SK-MEL-5 (cell line): ENCODE measurements at regions not wholly inside any gene's neighbourhood (a gene's known extent, or its start where the extent isn't known, plus 50 kb on each side); places are given as distances from the start of the nearest gene placed in this dataset.
"Not testable (repeated sequence)": the region's sequence is repeated elsewhere in the genome, so short reads cannot be mapped to it uniquely, and the experiment has no call there.

Experiments
- DNase-seq: peaks from one replicate; pipeline ENCODE4 v3.0.0-alpha.2; 2016; ENCODE audit warnings: low read depth, low spot score
- in situ Hi-C: cut with HindIII; loops from 2 replicates; pipeline ENCODE4 v1.10.0; 2016; ENCODE audit warnings: low sequenced_read_pairs, high pct_unique_total_duplicates, low pct_unique_long_range_greater_than_20kb

DNA sequence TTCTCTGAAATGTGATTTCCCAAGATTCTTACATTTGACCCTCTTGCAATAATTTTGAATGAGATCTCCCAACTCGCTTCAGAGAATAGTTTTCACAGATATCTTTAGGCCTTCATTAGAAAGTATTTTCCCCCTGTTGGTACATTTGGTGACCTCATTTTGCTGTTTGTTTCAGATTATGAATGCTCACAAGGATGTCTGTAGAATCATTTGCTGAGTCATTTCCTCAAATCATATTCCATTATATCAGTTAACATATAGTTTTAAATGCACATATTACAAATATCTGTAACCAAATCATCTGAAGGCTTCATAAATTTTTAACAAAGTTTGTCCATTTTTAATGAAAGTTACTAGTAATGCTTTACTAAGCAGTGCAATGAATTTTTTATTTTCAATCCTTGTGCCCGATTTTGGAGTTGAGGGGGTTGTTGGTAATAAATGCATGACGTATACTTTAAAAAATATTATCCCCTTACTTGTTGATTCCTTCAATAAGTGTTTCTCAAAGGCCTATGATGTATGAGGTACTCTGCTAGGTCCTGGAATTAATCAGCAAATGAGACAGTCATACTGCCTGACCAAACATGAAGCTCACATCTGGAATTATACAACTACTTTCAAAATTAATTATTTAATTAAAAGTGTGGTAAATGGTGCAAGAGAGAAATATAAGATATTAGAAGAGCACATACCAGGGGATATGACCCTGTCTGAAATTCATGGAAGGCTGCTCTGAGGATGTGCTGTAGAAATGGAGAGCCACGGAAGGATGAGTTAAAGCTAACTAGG is 126.9 kb upstream of the RAP1B start:
- in situ Hi-C loops, result no loop called here
- DNase-seq, result no peak

DNA sequence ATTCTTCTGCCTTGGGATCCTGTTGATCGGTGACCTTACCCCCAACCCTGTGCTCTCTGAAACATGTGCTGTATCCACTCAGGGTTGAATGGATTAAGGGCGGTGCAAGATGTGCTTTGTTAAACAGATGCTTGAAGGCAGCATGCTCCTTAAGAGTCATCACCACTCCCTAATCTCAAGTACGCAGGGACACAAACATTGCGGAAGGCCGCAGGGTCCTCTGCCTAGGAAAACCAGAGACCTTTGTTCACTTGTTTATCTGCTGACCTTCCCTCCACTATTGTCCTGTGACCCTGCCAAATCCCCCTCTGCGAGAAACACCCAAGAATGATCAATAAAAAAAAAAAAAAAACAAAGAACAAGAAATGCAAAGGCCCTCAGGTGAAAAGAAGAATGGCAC is 126.1 kb upstream of the RAP1B start:
- DNase-seq, in situ Hi-C loops: not testable (repeated sequence)

DNA sequence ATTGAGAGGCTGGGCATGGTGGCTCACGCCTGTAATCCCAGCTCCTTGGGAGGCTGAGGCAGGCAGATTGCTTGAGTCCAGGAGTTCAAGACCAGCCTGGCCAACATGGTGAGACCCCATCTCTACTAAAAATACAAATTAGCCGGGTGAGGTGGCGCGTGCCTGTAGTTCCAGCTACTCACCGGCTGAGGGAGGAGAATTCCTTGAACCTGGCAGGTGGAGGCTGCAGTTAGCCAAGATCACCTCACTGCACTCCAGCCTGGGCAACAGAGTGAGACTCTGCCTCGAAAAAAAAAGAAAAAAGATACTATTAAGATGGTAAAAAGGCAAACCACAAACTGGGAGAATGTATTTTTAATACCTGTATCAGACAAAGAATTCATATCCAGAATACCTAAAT is 124.2 kb upstream of the RAP1B start:
- in situ Hi-C loops, DNase-seq: not testable (repeated sequence)

DNA sequence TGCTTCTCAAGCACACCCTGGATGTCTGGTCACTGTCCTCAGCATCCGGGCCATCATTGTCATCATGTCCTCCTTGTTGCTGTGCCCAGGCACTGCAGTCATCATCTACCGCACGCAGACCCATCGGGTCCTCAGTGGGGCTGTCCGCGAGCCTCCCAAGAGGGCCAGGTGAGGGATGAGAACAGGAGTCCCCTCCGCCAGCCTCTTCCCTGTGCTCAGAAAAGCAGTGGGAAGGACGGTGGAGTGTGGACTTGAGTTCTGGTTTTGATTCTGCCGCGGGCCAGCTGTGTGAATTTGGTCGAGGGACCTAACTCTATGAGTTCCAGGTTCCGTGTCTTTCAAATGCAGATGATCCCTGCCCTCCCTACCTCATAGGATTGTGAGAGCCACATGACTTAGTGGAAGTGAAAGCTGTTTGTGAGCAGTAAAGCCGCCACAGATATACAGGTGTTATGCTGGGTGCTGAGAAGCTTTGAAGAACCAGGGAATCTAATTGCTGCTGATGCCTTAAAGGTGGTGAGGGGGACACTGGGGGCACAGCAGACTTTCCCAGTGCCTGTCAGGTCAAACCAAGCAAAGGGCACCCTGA is 122.9 kb upstream of the RAP1B start:
- no peak for DNase-seq
- in situ Hi-C loops, result no loop called here

DNA sequence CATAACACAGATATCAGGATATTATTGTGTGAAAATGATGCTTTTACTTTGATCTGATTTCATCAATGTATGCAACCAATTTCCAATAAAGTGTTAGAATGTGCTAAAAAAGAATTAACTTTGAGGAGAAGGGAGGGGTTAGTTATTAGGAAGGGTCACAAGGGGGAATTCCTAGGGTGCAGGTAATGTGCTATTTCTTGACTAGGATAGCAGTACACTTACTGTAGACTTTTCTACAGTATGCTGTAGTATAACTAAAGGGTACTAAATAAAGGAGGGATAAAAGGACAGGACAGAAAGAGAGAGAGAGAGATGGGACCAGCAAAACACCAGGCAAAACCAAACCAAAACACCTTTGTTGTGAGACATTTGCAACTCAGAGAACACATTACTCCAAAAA is 121.4 kb upstream of the RAP1B start:
- in situ Hi-C loops, result no loop called here
- DNase-seq, result no peak

DNA sequence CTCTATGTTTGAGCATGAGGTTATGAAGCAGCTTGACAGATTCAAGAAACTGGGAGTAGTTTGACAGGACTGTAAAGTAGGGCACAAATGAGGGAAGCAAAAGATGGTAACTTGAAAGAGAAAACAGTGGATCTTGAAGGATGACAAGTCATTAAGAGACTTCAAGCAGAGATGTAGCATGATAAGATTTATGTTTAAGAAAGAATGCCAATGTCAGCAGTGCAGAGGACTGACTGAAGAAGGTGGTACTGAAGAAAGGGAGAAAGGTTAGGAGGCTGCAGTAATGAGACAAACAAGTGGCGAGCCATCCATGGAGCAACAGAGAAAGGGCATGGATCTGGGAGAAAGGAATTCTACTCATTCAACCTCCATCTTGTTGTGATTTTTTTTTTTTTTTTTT is 120.2 kb upstream of the RAP1B start:
- no peak for DNase-seq
- in situ Hi-C loops, result no loop called here

DNA sequence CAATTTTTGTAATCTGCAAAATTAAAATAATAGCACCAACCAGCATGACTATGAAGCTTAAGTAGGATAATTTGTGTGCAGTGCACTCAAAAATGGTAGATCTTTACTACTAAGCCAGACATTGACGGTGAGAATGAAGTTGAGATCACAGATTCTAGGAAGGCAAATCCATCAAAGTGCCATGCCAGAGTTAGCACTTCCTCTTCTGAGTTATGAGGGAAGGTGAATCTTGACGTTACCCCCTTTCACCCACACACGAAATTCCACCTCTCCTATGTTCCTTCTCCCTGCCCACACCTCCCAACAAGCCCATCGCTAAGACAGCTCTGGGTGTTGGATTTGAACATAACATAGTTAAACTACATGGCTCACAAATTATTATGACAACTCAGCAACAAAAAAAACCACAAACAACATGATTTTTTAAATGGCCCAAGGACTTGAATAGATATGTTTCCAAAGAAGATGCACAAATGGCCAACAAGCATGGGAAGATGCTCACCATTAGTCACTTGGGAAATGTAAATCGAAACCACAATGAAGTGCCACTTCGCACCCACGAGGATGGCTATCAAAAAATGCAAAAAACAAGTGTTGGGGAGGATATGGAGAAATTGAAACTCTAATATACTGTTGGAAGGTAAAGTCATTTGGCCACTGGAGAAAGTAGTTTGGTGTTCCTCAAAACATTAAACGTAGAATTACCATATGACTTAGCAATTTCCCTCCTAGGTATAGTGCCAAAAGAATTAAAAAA is 119.3 kb upstream of the RAP1B start:
- DNase-seq, result no peak
- in situ Hi-C loops, result no loop called here

DNA sequence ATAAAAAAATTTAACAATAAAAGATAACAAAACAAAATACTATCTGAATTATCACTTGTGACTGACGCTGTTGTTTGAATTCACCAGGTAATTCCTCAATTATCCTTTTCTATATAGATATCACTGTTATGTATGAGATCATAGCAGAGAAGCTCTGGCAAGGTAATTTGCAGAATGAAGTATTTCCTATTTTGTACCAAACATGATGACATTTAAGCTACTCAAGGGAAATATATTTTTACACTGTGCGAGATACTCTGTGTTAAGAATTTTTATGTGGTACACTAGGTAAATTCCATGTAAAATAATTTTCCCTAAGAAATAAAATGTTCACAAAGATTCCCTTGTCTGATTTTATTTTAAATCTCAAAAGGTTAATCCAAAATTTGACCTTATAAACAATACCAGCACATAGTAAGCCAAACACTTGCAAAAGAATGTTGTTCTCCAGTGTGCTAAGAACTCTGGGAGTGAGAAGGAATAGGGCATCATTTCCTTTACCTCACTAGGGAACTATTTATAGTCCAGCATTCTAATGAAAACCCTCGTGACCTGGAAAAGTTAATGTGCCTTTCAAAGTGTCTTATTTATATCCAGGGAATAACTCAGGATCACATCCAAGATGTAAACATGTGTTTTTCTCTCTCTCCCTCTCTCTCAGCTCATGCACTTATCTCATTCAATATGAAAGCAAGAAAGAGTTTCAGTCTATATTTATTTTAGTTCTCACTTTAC is 115.2 kb upstream of the RAP1B start:
- in situ Hi-C loops, result no loop called here
- no peak for DNase-seq

DNA sequence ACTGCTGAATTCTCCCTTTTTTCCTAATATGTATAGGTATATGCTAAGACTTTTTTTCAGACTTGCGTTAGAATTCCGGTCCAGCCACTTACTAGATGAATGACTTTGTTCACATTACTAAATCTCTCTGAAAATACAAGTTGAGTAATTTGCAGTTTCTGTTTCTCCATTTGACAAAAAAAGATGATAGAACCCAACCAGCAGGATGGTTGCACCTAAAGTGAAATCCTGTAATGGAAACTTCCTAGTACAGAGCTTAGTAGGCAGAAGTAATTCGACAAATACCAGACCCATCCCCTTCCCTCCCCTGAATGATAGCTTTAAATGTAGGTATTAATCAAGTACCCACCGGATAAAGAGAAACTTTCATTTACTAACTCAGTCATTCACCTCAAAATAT is 113.6 kb upstream of the RAP1B start:
- no peak for DNase-seq
- in situ Hi-C loops, result no loop called here

DNA sequence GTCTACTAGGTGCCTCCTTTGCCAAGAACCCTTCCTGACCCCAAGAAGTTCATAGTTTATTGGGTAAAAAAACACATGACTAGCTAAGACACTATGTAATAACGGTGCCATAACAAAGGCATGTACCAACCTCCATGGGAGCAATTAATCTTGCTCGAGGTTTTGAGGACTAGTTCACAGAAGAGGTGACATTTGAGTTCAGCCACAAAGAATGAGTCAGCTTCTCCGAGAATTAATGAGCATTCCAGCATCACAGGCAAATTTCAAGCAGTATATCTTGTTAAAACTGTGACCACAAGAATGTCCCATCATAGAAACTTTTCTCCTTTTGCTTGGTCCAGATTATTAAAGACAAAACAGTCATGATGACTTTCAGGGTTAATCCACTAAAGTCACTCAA is 113.0 kb upstream of the RAP1B start:
- no peak for DNase-seq
- in situ Hi-C loops, result no loop called here

DNA sequence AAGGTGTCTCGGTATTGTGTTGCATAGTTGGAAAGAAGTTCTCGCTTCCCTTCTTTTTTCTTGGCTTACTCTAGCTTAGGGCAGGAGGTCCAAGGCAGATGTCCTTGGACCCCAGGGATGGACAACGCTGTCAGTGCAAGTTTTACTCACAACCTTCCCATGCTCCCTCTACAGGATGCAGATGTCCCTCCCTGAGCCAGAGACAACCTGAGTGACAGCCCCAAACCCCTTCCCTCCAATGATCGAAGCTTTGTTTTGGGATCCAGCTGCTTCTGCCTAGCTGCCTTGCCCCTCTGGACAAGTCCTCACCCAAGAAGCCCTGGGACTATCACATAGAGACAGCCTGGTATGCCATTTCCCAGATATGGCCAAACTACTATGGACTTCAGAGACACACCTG is 112.0 kb upstream of the RAP1B start:
- in situ Hi-C loops, result no loop called here
- no peak for DNase-seq

DNA sequence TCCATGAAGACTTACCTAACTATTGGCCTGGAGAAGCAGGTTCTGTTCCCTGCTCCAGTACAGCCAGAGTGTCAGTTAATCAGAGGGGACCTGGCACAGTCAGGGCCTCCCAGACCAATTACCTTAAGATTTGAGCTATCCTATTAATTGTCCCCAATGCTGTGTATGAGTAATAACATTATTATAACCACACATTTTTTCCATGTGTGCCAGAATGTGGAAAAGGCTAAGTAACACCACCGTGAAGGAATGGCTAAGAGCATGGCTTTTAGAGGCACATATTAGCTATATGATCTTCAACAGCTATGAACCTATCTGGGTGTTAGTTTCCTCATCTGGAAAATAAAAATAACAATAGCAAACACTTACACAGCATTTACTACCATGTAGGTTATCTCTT is 111.1 kb upstream of the RAP1B start:
- DNase-seq, result no peak
- in situ Hi-C loops, result no loop called here

DNA sequence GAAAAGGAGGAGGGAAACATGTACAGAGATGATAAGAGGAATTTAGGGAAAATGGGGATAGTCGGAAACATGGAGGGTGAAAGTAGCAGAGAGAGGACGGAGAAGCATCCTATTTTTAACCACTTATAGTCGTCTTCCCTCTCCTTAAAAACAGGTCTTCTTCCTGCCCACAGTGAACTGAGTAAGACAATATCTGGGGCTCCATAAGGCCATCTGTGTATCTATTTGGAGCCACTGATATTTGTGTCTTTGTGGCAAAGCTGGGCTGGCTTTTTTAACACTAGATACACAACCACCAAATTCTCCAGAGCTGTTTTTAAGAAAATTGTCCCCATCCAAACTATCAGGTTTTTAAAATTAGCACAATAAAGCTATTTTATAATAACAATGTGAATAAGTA is 109.5 kb upstream of the RAP1B start:
- in situ Hi-C loops, result no loop called here
- DNase-seq, result no peak

DNA sequence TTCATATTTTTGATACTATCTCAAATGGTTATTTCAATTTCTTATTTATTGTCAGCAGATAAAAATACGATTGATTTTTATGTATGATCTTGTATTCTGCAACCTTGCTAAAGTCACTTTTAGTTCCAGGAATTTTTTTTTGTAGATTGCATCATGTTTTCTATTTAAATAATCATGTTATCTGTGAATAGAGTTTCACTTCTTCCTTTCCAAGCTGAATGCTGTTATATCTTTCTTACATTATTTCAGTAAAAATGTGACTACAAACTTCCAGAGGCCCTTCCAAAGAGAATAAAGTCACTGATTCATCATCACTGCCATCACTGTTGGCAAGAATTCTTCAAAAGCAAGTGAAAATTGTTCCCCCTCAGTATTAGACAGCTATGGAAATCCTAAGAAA is 104.7 kb upstream of the RAP1B start:
- DNase-seq, result no peak

DNA sequence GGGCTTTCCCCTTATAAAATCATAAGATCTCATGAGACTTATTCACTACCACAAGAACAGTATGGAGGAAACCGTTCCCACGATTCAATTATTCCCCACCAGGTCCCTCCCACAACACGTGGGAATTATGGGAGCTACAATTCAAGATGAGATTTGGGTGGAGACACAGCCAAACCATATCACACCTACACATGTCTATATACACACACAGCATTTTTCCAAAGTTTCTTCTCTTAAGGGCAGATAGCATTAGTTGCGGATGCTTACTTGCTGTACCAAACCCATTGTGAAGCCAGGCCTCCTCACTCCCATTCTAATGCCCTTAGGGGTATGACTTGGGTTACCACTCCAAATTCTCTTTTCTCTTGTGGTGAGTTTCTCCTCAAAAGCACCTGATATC is 104.1 kb upstream of the RAP1B start:
- in situ Hi-C loops, result no loop called here
- no peak for DNase-seq

More for the DNA sequence above, 104.7 kb upstream of the RAP1B start:
- in situ Hi-C loops, result no loop called here

DNA sequence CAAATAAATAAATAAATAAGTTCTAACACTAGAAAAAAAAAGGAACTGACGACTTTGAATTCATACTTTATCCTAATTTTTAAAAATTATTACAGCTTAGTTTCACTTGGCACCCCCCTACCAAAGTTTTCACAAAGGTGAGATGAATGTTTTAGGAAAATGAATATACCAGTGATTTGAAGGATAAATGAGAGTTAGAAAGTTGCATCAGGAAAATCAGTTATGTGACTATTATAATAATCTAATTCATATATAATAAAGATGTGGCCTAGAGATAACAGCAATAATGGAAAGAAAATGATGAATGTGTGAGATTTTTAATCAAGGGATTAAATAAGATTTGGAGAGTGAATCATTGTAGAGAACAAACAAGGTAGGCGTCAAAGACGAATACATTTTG is 103.0 kb upstream of the RAP1B start:
- no peak for DNase-seq
- in situ Hi-C loops, result no loop called here

DNA sequence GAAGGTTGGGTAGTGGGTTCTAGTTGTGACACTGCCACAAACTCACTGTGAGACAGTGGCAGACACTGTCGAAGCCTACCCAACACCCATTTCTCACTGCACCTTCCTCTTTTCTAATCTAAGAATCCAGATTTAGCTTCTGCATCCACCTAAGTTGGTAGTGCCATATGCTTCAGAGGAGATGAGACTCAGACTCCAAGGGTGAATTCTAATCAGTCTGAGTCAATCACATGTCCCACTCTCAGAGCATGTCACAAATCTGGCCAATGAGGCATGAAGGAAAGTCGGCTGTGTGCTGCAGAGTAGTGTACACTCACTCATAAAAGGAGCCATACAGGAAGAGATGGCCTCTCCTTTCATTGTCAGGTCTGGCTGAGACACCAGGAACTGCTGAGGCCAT is 102.1 kb upstream of the RAP1B start:
- in situ Hi-C loops, result no loop called here
- no peak for DNase-seq

DNA sequence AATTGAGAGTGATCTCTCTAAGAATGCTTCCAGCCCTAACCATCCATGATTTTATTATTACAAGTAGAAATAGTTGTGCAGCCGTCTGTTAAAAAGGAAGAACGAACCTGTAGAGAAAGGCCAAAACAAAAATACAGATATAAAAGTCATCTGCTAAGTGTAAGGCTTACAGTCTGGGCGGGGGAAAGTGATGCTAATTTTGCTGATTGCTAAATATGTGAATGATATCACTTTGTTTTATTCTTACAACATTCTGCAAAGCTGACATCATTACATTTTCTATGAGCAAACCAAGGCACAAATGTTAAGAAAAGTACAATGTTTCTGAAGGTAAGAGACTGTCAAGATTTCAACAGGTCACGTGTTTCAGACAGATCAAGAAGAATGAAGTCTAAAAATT is 101.5 kb upstream of the RAP1B start:
- in situ Hi-C loops, result no loop called here

More for the DNA sequence above, 101.5 kb upstream of the RAP1B start:
- no peak for DNase-seq
